ENCODE measurements at regions not wholly inside any gene's neighbourhood (a gene's known extent, or its start where the extent isn't known, plus 50 kb on each side); places are given as distances from the start of the nearest gene placed in this dataset.
"Not testable (repeated sequence)": the region's sequence is repeated elsewhere in the genome, so short reads cannot be mapped to it uniquely, and the experiment has no call there.

GRCh38 chr16:16942849-16943248 lies 527.9 kb downstream of the XYLT1 start:
- CTCF ChIA-PET; H3K27ac Mint-ChIP-seq; H3K9me3 Mint-ChIP-seq; H3K4me1 Mint-ChIP-seq (ENCODE audit: low read depth); H3K36me3 Mint-ChIP-seq; POLR2A ChIA-PET; DNase-seq; H3K4me3 Mint-ChIP-seq; intact Hi-C loops (cut with micrococcal nuclease); H3K27me3 Mint-ChIP-seq: not testable (repeated sequence)

- Mint-ChIP-seq H3K4me1 (ENCODE audit: low read depth) (no peaks in the 10 kb centered on the region), H3K27me3 (peaks cover 9% of the 10 kb centered on the region), H3K9me3 (peaks cover 12% of the 10 kb centered on the region), H3K36me3 (peaks cover 4% of the 10 kb centered on the region), H3K4me3 (no peak overlapping the region), H3K27ac (no peak overlapping the region)
- CTCF ChIA-PET, result no interaction called here
- no peak for DNase-seq
- POLR2A ChIA-PET, result no interaction called here
- intact Hi-C loops (cut with micrococcal nuclease), result no loop called here
Observed at GRCh38 chr16:16945207-16945606, 525.6 kb downstream of the XYLT1 start.

- DNase-seq, result no peak
- intact Hi-C loops (cut with micrococcal nuclease), result no loop called here
- peaks cover 6% of the 10 kb centered on the region for H3K27me3 Mint-ChIP-seq
- no peak overlapping the region for H3K27ac Mint-ChIP-seq
- ChIA-PET CTCF (no interaction called here), POLR2A (no interaction called here)
- no peaks in the 10 kb centered on the region for H3K36me3 Mint-ChIP-seq
- H3K4me1 Mint-ChIP-seq (ENCODE audit: low read depth), result no peaks in the 10 kb centered on the region
- H3K4me3 Mint-ChIP-seq, result no peak overlapping the region
- no peaks in the 10 kb centered on the region for H3K9me3 Mint-ChIP-seq
Observed at GRCh38 chr16:16956376-16956775, 514.4 kb downstream of the XYLT1 start.

GRCh38 chr16:16960785-16961184 lies 510.0 kb downstream of the XYLT1 start:
- H3K36me3 Mint-ChIP-seq, result no peaks in the 10 kb centered on the region
- H3K4me3 Mint-ChIP-seq, result no peak overlapping the region
- no peak overlapping the region for H3K27ac Mint-ChIP-seq
- ChIA-PET POLR2A (no interaction called here), CTCF (no interaction called here)
- H3K9me3 Mint-ChIP-seq, result peaks cover 4% of the 10 kb centered on the region
- no peaks in the 10 kb centered on the region for H3K4me1 Mint-ChIP-seq (ENCODE audit: low read depth)
- intact Hi-C loops (cut with micrococcal nuclease), result no loop called here
- DNase-seq, result no peak
- peaks cover 9% of the 10 kb centered on the region for H3K27me3 Mint-ChIP-seq

GRCh38 chr16:16966439-16966838 lies 504.3 kb downstream of the XYLT1 start:
- Mint-ChIP-seq H3K9me3 (peaks cover 4% of the 10 kb centered on the region), H3K36me3 (no peaks in the 10 kb centered on the region), H3K27me3 (peaks cover 7% of the 10 kb centered on the region), H3K4me3 (no peak overlapping the region), H3K27ac (no peak overlapping the region), H3K4me1 (ENCODE audit: low read depth) (no peaks in the 10 kb centered on the region)
- ChIA-PET CTCF (no interaction called here), POLR2A (no interaction called here)
- intact Hi-C loops (cut with micrococcal nuclease), result no loop called here
- DNase-seq, result no peak

- Mint-ChIP-seq H3K36me3 (no peaks in the 10 kb centered on the region), H3K4me1 (ENCODE audit: low read depth) (no peaks in the 10 kb centered on the region), H3K27ac (no peak overlapping the region), H3K4me3 (no peak overlapping the region), H3K9me3 (no peaks in the 10 kb centered on the region), H3K27me3 (peaks cover 2% of the 10 kb centered on the region)
- POLR2A ChIA-PET, result no interaction called here
- intact Hi-C loops (cut with micrococcal nuclease), result no loop called here
- CTCF ChIA-PET, result no interaction called here
- no peak for DNase-seq
Observed at GRCh38 chr16:16971042-16971441, 499.7 kb downstream of the XYLT1 start.

- Mint-ChIP-seq H3K27me3 (no peaks in the 10 kb centered on the region), H3K27ac (no peak overlapping the region), H3K4me3 (no peak overlapping the region), H3K36me3 (no peaks in the 10 kb centered on the region), H3K9me3 (no peaks in the 10 kb centered on the region), H3K4me1 (ENCODE audit: low read depth) (no peaks in the 10 kb centered on the region)
- DNase-seq, result no peak
- ChIA-PET POLR2A (interaction anchor here (0.6 kb wide), 1 partner anchor 207 kb away, joined by 3 read pairs; no protein-coding TSS in a partner anchor), CTCF (no interaction called here)
- intact Hi-C loops (cut with micrococcal nuclease), result no loop called here
Observed at GRCh38 chr16:16972831-16973230, 497.9 kb downstream of the XYLT1 start.

GRCh38 chr16:16973707-16974591 lies 496.8 kb downstream of the XYLT1 start:
- no peak overlapping the region for H3K27ac Mint-ChIP-seq
- H3K27me3 Mint-ChIP-seq, result no peaks in the 10 kb centered on the region
- H3K36me3 Mint-ChIP-seq, result no peaks in the 10 kb centered on the region
- CTCF ChIA-PET, result no interaction called here
- intact Hi-C loops (cut with micrococcal nuclease), result no loop called here
- H3K4me1 Mint-ChIP-seq (ENCODE audit: low read depth), result no peaks in the 10 kb centered on the region
- H3K9me3 Mint-ChIP-seq, result no peaks in the 10 kb centered on the region
- no peak for DNase-seq
- POLR2A ChIA-PET, result no interaction called here
- H3K4me3 Mint-ChIP-seq, result no peak overlapping the region

GRCh38 chr16:16982614-16983013 lies 488.1 kb downstream of the XYLT1 start:
- intact Hi-C loops (cut with micrococcal nuclease), result no loop called here

GRCh38 chr16:16983582-16983981 lies 487.2 kb downstream of the XYLT1 start:
- POLR2A ChIA-PET, result no interaction called here
- Mint-ChIP-seq H3K9me3 (peaks cover 6% of the 10 kb centered on the region), H3K27me3 (peaks cover 3% of the 10 kb centered on the region), H3K36me3 (no peaks in the 10 kb centered on the region), H3K4me1 (ENCODE audit: low read depth) (peaks cover 6% of the 10 kb centered on the region), H3K27ac (no peak overlapping the region), H3K4me3 (no peak overlapping the region)
- CTCF ChIA-PET, result no interaction called here
- intact Hi-C loops (cut with micrococcal nuclease), result no loop called here
- DNase-seq, result no peak

More at GRCh38 chr16:16982614-16983013, 488.1 kb downstream of the XYLT1 start:
- H3K36me3 Mint-ChIP-seq, result no peaks in the 10 kb centered on the region
- ChIA-PET POLR2A (no interaction called here), CTCF (no interaction called here)
- DNase-seq, result no peak
- no peak overlapping the region for H3K27ac Mint-ChIP-seq
- no peak overlapping the region for H3K4me3 Mint-ChIP-seq
- H3K9me3 Mint-ChIP-seq, result peaks cover 6% of the 10 kb centered on the region
- H3K4me1 Mint-ChIP-seq (ENCODE audit: low read depth), result peaks cover 6% of the 10 kb centered on the region
- peaks cover 3% of the 10 kb centered on the region for H3K27me3 Mint-ChIP-seq

- H3K4me3 Mint-ChIP-seq; H3K27ac Mint-ChIP-seq; H3K4me1 Mint-ChIP-seq (ENCODE audit: low read depth); intact Hi-C loops (cut with micrococcal nuclease); H3K27me3 Mint-ChIP-seq; DNase-seq; CTCF ChIA-PET; H3K9me3 Mint-ChIP-seq; POLR2A ChIA-PET; H3K36me3 Mint-ChIP-seq: not testable (repeated sequence)
Observed at GRCh38 chr16:16984091-16984490, 486.7 kb downstream of the XYLT1 start.

- ChIA-PET POLR2A (no interaction called here), CTCF (no interaction called here)
- intact Hi-C loops (cut with micrococcal nuclease), result no loop called here
- H3K4me3 Mint-ChIP-seq, result no peak overlapping the region
- H3K27me3 Mint-ChIP-seq, result no peaks in the 10 kb centered on the region
- peaks cover 6% of the 10 kb centered on the region for H3K4me1 Mint-ChIP-seq (ENCODE audit: low read depth)
- DNase-seq, result no peak
- no peak overlapping the region for H3K27ac Mint-ChIP-seq
- H3K36me3 Mint-ChIP-seq, result no peaks in the 10 kb centered on the region
- peaks cover 6% of the 10 kb centered on the region for H3K9me3 Mint-ChIP-seq
Observed at GRCh38 chr16:16985707-16986106, 485.1 kb downstream of the XYLT1 start.

GRCh38 chr16:16988963-16989362 lies 481.8 kb downstream of the XYLT1 start:
- no peak overlapping the region for H3K27ac Mint-ChIP-seq
- POLR2A ChIA-PET, result no interaction called here
- no peak for DNase-seq
- peaks cover 6% of the 10 kb centered on the region for H3K9me3 Mint-ChIP-seq
- H3K36me3 Mint-ChIP-seq, result no peaks in the 10 kb centered on the region
- CTCF ChIA-PET, result no interaction called here
- intact Hi-C loops (cut with micrococcal nuclease), result no loop called here
- no peak overlapping the region for H3K4me3 Mint-ChIP-seq
- H3K27me3 Mint-ChIP-seq, result no peaks in the 10 kb centered on the region
- H3K4me1 Mint-ChIP-seq (ENCODE audit: low read depth), result peaks cover 17% of the 10 kb centered on the region

Measured in activated CD4-positive, alpha-beta memory T cell treated with anti-CD3 and anti-CD28 coated beads for 36 hours (primary cell).